ENCODE measurements at regions not wholly inside any gene's neighbourhood (a gene's known extent, or its start where the extent isn't known, plus 50 kb on each side); places are given as distances from the start of the nearest gene placed in this dataset.

DNA sequence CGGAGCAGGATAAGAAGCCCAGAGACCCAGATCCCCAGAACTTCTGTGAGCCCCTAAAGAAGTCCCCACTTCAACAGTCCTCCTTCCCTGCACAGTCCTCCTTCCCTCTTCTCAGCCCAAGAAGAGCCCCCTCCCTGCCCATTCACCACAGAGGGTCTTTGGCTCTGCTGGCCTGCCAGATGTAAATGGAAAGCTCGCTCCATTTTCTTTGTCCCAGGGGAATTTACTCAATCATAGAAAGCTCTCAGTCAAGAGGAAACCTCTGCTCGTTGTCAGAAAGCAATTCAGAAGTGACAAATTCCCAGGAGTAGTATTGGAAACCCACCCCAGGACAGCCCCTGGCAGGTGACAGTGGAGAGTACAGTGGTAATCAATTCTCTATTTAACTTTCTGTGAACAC, 105.5 kb upstream of the SMAD3 start:
- ATAC-seq (no peak), FAIRE-seq (no peak), DNase-seq (ENCODE audit: extremely low read depth in 1 of 4, low spot score in 3 of 4) (no peak)
- CTCF ChIA-PET (ENCODE audit: low intra/inter-chr PET ratio), result no interaction called here
- no peaks in the 10 kb centered on the region for H4K20me1 ChIP-seq (replicated peaks; ENCODE audit: control insufficient read depth, insufficient read depth, low read length)
- H3K4me3 ChIP-seq, result no peak overlapping the region
- 3% methylated on average over 3 of the region's 3 CpGs for WGBS (ENCODE audit: insufficient coverage, low coverage, missing lambda C conversion rate)
- peaks cover 3 to 5% of the 10 kb centered on the region in 2 experiments; a peak in 3 of 5 replicates for H3K4me1 ChIP-seq (replicated peaks in 1 of 2; ENCODE audit: control insufficient read depth in 2 of 2, insufficient read depth in 2 of 2, low read length in 2 of 2)
- no peak overlapping the region for H3K9ac ChIP-seq (ENCODE audit: insufficient read depth in 1 of 2, low read depth in 2 of 2, low read length in 2 of 2)
- TF ChIP-seq RBM17 (IDR thresholded peaks at IDR 0.05; ENCODE audit: borderline replicate concordance, low read depth, low read length) (no peak), ZNF586 (CRISPR knock-in tag; conservative IDR thresholded peaks at IDR 0.05) (no peak), POLR2A (conservative IDR thresholded peaks at IDR 0.05) (no peak), NR1H2 (CRISPR knock-in tag; IDR thresholded peaks at IDR 0.05) (no peak), ADNP (tag; IDR thresholded peaks at IDR 0.05) (no peak), ZNF780A (CRISPR knock-in tag; IDR thresholded peaks at IDR 0.05) (no peak), PHB (CRISPR knock-in tag; IDR thresholded peaks at IDR 0.05) (no peak), ZNF165 (CRISPR knock-in tag; IDR thresholded peaks at IDR 0.05; ENCODE audit: borderline replicate concordance) (no peak), BRCA1 (IDR thresholded peaks at IDR 0.05) (no peak), BRCA1 (CRISPR knock-in tag; IDR thresholded peaks at IDR 0.05) (no peak), RAD51 (IDR thresholded peaks at IDR 0.05; ENCODE audit: borderline replicate concordance, low read depth) (no peak), SREBF1 (IDR thresholded peaks at IDR 0.05; ENCODE audit: borderline replicate concordance, low read depth, low read length) (no peak), MTA2 (IDR thresholded peaks at IDR 0.05; ENCODE audit: low read depth) (no peak)
- TF ChIP-seq, protein P1, sequence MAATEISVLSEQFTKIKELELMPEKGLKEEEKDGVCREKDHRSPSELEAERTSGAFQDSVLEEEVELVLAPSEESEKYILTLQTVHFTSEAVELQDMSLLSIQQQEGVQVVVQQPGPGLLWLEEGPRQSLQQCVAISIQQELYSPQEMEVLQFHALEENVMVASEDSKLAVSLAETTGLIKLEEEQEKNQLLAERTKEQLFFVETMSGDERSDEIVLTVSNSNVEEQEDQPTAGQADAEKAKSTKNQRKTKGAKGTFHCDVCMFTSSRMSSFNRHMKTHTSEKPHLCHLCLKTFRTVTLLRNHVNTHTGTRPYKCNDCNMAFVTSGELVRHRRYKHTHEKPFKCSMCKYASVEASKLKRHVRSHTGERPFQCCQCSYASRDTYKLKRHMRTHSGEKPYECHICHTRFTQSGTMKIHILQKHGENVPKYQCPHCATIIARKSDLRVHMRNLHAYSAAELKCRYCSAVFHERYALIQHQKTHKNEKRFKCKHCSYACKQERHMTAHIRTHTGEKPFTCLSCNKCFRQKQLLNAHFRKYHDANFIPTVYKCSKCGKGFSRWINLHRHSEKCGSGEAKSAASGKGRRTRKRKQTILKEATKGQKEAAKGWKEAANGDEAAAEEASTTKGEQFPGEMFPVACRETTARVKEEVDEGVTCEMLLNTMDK (IDR thresholded peaks at IDR 0.05; ENCODE audit: borderline replicate concordance, insufficient read depth, low read depth, low read length, poor library complexity, severe bottlenecking), result no peak
- TF ChIP-seq, protein P2, sequence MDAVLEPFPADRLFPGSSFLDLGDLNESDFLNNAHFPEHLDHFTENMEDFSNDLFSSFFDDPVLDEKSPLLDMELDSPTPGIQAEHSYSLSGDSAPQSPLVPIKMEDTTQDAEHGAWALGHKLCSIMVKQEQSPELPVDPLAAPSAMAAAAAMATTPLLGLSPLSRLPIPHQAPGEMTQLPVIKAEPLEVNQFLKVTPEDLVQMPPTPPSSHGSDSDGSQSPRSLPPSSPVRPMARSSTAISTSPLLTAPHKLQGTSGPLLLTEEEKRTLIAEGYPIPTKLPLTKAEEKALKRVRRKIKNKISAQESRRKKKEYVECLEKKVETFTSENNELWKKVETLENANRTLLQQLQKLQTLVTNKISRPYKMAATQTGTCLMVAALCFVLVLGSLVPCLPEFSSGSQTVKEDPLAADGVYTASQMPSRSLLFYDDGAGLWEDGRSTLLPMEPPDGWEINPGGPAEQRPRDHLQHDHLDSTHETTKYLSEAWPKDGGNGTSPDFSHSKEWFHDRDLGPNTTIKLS (IDR thresholded peaks at IDR 0.05; ENCODE audit: borderline replicate concordance, low read depth), result no peak
- no peak overlapping the region for H2AFZ ChIP-seq (ENCODE audit: low read depth, low read length)
- POLR2A ChIA-PET, result no interaction called here
- H3K27me3 ChIP-seq (ENCODE audit: control insufficient read depth in 2 of 2, insufficient read depth in 2 of 2, low read length in 2 of 2), result peaks cover 0 to 6% of the 10 kb centered on the region in 2 experiments; a peak in 1 of 5 replicates
- intact Hi-C loops (cut with micrococcal nuclease), result no loop called here
- H3K27ac ChIP-seq (ENCODE audit: extremely low read depth, low read depth, low read length), result no peak overlapping the region
- BruUV-seq (replicated peaks), result no TSS peak
- H3K9me1 ChIP-seq (ENCODE audit: control insufficient read depth, insufficient read depth, low read length), result no peaks in the 10 kb centered on the region
- H3K36me3 ChIP-seq (ENCODE audit: control insufficient read depth, insufficient read depth, low read length), result no peaks in the 10 kb centered on the region
- H3K79me2 ChIP-seq (ENCODE audit: control insufficient read depth, insufficient read depth, low read length), result no peaks in the 10 kb centered on the region
- no peak overlapping the region for H3K4me2 ChIP-seq (ENCODE audit: insufficient read depth, low read length)
- H3K9me3 ChIP-seq (replicated peaks; ENCODE audit: control insufficient read depth, insufficient read depth, low read depth, low read length), result no peaks in the 10 kb centered on the region
- in situ Hi-C loops (cut with MboI), result no loop called here
